Type B pancreatic cell (in vitro differentiated cells): ENCODE measurements at regions not wholly inside any gene's neighbourhood (a gene's known extent, or its start where the extent isn't known, plus 50 kb on each side); places are given as distances from the start of the nearest gene placed in this dataset.

ENCODE experiments used
- DNase-seq: peaks from one replicate; pipeline ENCODE4 v3.0.0; 2021; ENCODE audit warnings: mixed read lengths; ENCODE audit not compliant: unreplicated experiment; ENCODE audit errors: extremely low spot score
- H3K27ac Mint-ChIP-seq: 2 replicates; pipeline ENCODE4 v1.8.0; 2021; ENCODE audit warnings: mild to moderate bottlenecking, mixed read lengths
- H3K27me3 Mint-ChIP-seq: 2 replicates; pipeline ENCODE4 v1.8.0; 2021; ENCODE audit warnings: mixed read lengths
- H3K36me3 Mint-ChIP-seq: 2 replicates; pipeline ENCODE4 v1.8.0; 2021; ENCODE audit warnings: mixed read lengths
- H3K4me1 Mint-ChIP-seq: one replicate; pipeline ENCODE4 v1.8.0; 2021; ENCODE audit warnings: mixed read lengths; ENCODE audit not compliant: unreplicated experiment
- H3K4me3 Mint-ChIP-seq: 2 replicates; pipeline ENCODE4 v1.8.0; 2021; ENCODE audit warnings: mild to moderate bottlenecking, mixed read lengths
- H3K9me3 Mint-ChIP-seq: 2 replicates; pipeline ENCODE4 v1.8.0; 2021; ENCODE audit warnings: mixed read lengths
- TF ChIP-seq, protein P1 (sequence below): fragments of 200-600 bp; sonication (generic); conservative IDR thresholded peaks from 2 replicates; pipeline ENCODE4 v1.5.0; 2021; ENCODE audit warnings: antibody characterized with exemption, mild to moderate bottlenecking

GRCh38 chr10:78817361-78817760 lies 251.4 kb upstream of the ZMIZ1 start:
- no peaks in the 10 kb centered on the region for H3K36me3 Mint-ChIP-seq
- peaks cover 6% of the 10 kb centered on the region for H3K27me3 Mint-ChIP-seq
- no peak overlapping the region for H3K27ac Mint-ChIP-seq
- no peak overlapping the region for H3K4me3 Mint-ChIP-seq
- peaks cover 18% of the 10 kb centered on the region for H3K4me1 Mint-ChIP-seq
- TF ChIP-seq, protein P1, sequence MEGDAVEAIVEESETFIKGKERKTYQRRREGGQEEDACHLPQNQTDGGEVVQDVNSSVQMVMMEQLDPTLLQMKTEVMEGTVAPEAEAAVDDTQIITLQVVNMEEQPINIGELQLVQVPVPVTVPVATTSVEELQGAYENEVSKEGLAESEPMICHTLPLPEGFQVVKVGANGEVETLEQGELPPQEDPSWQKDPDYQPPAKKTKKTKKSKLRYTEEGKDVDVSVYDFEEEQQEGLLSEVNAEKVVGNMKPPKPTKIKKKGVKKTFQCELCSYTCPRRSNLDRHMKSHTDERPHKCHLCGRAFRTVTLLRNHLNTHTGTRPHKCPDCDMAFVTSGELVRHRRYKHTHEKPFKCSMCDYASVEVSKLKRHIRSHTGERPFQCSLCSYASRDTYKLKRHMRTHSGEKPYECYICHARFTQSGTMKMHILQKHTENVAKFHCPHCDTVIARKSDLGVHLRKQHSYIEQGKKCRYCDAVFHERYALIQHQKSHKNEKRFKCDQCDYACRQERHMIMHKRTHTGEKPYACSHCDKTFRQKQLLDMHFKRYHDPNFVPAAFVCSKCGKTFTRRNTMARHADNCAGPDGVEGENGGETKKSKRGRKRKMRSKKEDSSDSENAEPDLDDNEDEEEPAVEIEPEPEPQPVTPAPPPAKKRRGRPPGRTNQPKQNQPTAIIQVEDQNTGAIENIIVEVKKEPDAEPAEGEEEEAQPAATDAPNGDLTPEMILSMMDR = no peak
- no peaks in the 10 kb centered on the region for H3K9me3 Mint-ChIP-seq
- DNase-seq = no peak

DNA sequence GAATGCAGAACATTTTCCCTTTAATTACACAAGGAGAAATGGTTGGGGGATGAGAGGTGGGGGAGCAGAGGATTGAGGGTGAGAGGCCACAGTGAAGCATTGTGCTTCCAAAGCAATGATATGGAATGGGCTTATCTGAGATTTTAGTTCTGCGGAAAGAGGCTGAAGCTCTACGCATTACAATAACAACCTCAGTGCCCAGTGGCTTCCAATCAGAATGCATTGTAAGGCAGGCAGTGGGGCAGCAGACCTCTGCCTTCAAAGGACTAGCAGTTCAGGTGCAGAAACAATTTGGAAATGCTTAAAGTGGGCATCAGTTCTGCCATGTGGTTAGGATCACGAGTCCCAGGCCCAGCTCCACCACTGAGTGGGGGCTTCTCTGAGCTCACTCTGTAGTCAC lies 251.0 kb upstream of the ZMIZ1 start:
- H3K27me3 Mint-ChIP-seq = peaks cover 6% of the 10 kb centered on the region
- H3K9me3 Mint-ChIP-seq = no peaks in the 10 kb centered on the region
- no peak overlapping the region for H3K4me3 Mint-ChIP-seq
- TF ChIP-seq, protein P1 = no peak
- H3K4me1 Mint-ChIP-seq = peaks cover 19% of the 10 kb centered on the region
- no peak overlapping the region for H3K27ac Mint-ChIP-seq
- H3K36me3 Mint-ChIP-seq = no peaks in the 10 kb centered on the region
- DNase-seq = no peak

DNA sequence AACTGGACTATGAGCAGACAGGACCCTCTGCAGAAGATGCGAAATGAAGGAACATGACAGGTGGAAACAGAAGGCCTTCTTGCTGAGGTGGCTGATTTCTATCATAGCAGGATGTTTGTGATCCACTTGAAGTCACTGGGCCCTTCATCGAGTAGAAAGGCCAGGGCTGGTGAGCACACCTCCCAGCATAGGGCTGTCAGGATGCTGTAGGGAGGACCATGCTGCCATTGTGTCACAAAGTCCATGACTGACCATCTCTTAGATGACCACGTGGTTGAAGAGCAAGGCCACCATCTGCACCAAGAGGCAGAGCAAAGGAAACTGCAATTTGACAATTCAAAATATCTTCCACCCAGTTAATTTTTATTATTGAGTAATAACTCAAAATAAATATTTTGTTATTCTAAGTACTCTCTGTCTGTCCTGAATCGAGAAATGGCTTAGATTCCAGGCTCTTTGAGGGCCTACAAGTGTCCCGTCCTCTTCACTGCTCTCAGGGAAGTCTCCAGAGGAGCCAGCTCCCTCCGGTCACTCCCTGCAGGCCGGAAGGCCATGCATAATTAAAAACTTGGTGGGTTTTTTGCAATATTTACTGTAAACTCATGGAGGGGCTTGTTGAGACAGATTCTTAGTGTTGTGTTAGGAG lies 249.3 kb upstream of the ZMIZ1 start:
- Mint-ChIP-seq H3K4me1 (peaks cover 17% of the 10 kb centered on the region), H3K9me3 (no peaks in the 10 kb centered on the region), H3K27me3 (no peaks in the 10 kb centered on the region), H3K36me3 (no peaks in the 10 kb centered on the region), H3K4me3 (no peak overlapping the region), H3K27ac (no peak overlapping the region)
- DNase-seq = no peak
- TF ChIP-seq, protein P1 = no peak

DNA sequence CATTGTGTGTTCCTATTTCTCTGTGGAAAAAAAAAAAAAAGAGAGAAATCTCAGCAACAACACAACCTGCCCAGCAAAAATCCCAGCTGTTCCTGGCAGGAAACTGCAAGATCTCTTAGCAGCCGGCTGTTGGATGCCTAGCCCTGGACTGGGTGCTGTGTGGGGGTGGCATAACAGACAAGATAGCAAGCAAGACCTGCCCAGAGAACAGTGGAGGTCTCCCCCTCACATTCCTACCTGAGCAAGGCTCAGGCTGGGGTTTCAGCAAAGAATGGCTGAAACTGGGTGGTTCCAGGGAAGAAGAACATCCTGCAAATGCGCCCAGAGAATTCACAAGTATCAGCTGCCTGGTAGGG lies 248.8 kb upstream of the ZMIZ1 start:
- Mint-ChIP-seq H3K36me3 (no peaks in the 10 kb centered on the region), H3K4me3 (no peak overlapping the region), H3K27ac (no peak overlapping the region), H3K4me1 (peaks cover 17% of the 10 kb centered on the region), H3K27me3 (no peaks in the 10 kb centered on the region), H3K9me3 (no peaks in the 10 kb centered on the region)
- TF ChIP-seq, protein P1 = no peak
- DNase-seq = no peak

- Mint-ChIP-seq H3K4me1 (peaks cover 17% of the 10 kb centered on the region), H3K9me3 (peaks cover 4% of the 10 kb centered on the region), H3K27me3 (no peaks in the 10 kb centered on the region), H3K4me3 (no peak overlapping the region), H3K27ac (no peak overlapping the region), H3K36me3 (no peaks in the 10 kb centered on the region)
- TF ChIP-seq, protein P1 = no peak
- DNase-seq = no peak
Measured at GRCh38 chr10:78821052-78821451, 247.7 kb upstream of the ZMIZ1 start.
